ENCODE measurements at regions not wholly inside any gene's neighbourhood (a gene's known extent, or its start where the extent isn't known, plus 50 kb on each side); places are given as distances from the start of the nearest gene placed in this dataset.

GRCh38 chr15:58296276-58296675, 135.5 kb upstream of the LIPC start:
- TF ChIP-seq CTCF (IDR thresholded peaks at IDR 0.05), result no peak
- TF ChIP-seq EZH2 (IDR thresholded peaks at IDR 0.05; ENCODE audit: borderline replicate concordance, insufficient read depth, low read depth, low read length, poor library complexity, severe bottlenecking), result no peak

Measured in B cell (primary cell).